WTC11 (cell line): ENCODE measurements at regions not wholly inside any gene's neighbourhood (a gene's known extent, or its start where the extent isn't known, plus 50 kb on each side); places are given as distances from the start of the nearest gene placed in this dataset.

ENCODE experiments used
- ATAC-seq: fragments of 200-7000 bp; cut with Tn5 transposase; 2 replicates; pipeline ENCODE4 v1.10.0; 2021; ENCODE audit warnings: mild to moderate bottlenecking, moderate library complexity
- CTCF ChIA-PET: fragments of 300-600 bp; sonication (Branson Sonifier 250); formaldehyde crosslinking; loops from one replicate; lab custom pipeline; 2021; ENCODE audit warnings: antibody characterized with exemption; lab: Charles Lee
- POLR2A ChIA-PET: fragments of 350-600 bp; sonication (Branson Sonifier 250); formaldehyde crosslinking; loops from one replicate; lab custom pipeline; 2021; ENCODE audit warnings: antibody characterized with exemption; lab: Charles Lee
- DNase-seq: peaks from one replicate; pipeline ENCODE4 v3.0.0; 2021; ENCODE audit warnings: low spot score
- H3K27ac Mint-ChIP-seq: 2 replicates; pipeline ENCODE4 v1.8.0; 2021; ENCODE audit warnings: mixed read lengths
- H3K27me3 Mint-ChIP-seq: 2 replicates; pipeline ENCODE4 v1.8.0; 2021; ENCODE audit warnings: low read depth, mild to moderate bottlenecking, moderate library complexity, mixed read lengths
- H3K36me3 Mint-ChIP-seq: 2 replicates; pipeline ENCODE4 v1.8.0; 2021; ENCODE audit warnings: mixed read lengths
- H3K4me1 Mint-ChIP-seq: 2 replicates; pipeline ENCODE4 v1.8.0; 2022; ENCODE audit warnings: mixed read lengths
- H3K4me3 Mint-ChIP-seq: 2 replicates; pipeline ENCODE4 v1.8.0; 2021; ENCODE audit warnings: mild to moderate bottlenecking, moderate library complexity, mixed read lengths
- H3K9me3 Mint-ChIP-seq: 2 replicates; pipeline ENCODE4 v1.8.0; 2021; ENCODE audit warnings: mixed read lengths
- AFF4 ChIP-seq: sonication (generic); formaldehyde crosslinking; IDR thresholded peaks from 2 replicates; pipeline ENCODE4 v1.8.1; 2023; ENCODE audit warnings: mild to moderate bottlenecking, missing genetic modification reagents, borderline replicate concordance
- ATF6 ChIP-seq: sonication (generic); formaldehyde crosslinking; IDR thresholded peaks from 2 replicates; pipeline ENCODE4 v1.8.1; 2023; ENCODE audit warnings: mild to moderate bottlenecking, missing genetic modification reagents
- CBFB ChIP-seq: sonication (generic); formaldehyde crosslinking; IDR thresholded peaks from 2 replicates; pipeline ENCODE4 v1.8.1; 2022; ENCODE audit warnings: mild to moderate bottlenecking, low read depth, missing genetic modification reagents
- E2F5 ChIP-seq: sonication (generic); formaldehyde crosslinking; IDR thresholded peaks from 2 replicates; pipeline ENCODE4 v1.8.1; 2022; ENCODE audit warnings: mild to moderate bottlenecking, moderate library complexity, missing genetic modification reagents
- ETV6 ChIP-seq: sonication (generic); formaldehyde crosslinking; IDR thresholded peaks from 2 replicates; pipeline ENCODE4 v1.8.1; 2022; ENCODE audit warnings: mild to moderate bottlenecking, missing genetic modification reagents
- FOXP4 ChIP-seq: sonication (generic); formaldehyde crosslinking; IDR thresholded peaks from 2 replicates; pipeline ENCODE4 v1.8.0; 2022; ENCODE audit warnings: mild to moderate bottlenecking, missing genetic modification reagents
- GRHL2 ChIP-seq: fragments of 250-450 bp; sonication (Bioruptor Pico); IDR thresholded peaks from 2 replicates; pipeline ENCODE4 v1.8.0; 2022; ENCODE audit warnings: mild to moderate bottlenecking, moderate library complexity; ENCODE audit not compliant: insufficient replicate concordance, severe bottlenecking
- HMGA2 ChIP-seq: fragments of 250-450 bp; sonication (Bioruptor Pico); IDR thresholded peaks from 2 replicates; pipeline ENCODE4 v1.4.0; 2021; ENCODE audit warnings: mild to moderate bottlenecking, moderate library complexity
- KAT7 ChIP-seq: sonication (generic); formaldehyde crosslinking; IDR thresholded peaks from 2 replicates; pipeline ENCODE4 v1.8.1; 2023; ENCODE audit warnings: missing genetic modification reagents, mild to moderate bottlenecking, borderline replicate concordance
- PREB ChIP-seq: sonication (generic); formaldehyde crosslinking; IDR thresholded peaks from 2 replicates; pipeline ENCODE4 v1.8.1; 2022; ENCODE audit warnings: mild to moderate bottlenecking, missing genetic modification reagents, moderate library complexity, borderline replicate concordance
- ZBTB21 ChIP-seq: sonication (generic); formaldehyde crosslinking; IDR thresholded peaks from 2 replicates; pipeline ENCODE4 v1.8.1; 2023; ENCODE audit warnings: mild to moderate bottlenecking, missing genetic modification reagents, borderline replicate concordance
- ZNF263 ChIP-seq: sonication (generic); formaldehyde crosslinking; IDR thresholded peaks from 2 replicates; pipeline ENCODE4 v1.8.1; 2022; ENCODE audit warnings: low read depth, mild to moderate bottlenecking, moderate library complexity, missing genetic modification reagents
- ZNF281 ChIP-seq: sonication (generic); formaldehyde crosslinking; IDR thresholded peaks from 2 replicates; pipeline ENCODE4 v1.8.0; 2023; ENCODE audit warnings: mild to moderate bottlenecking, missing genetic modification reagents
- ZNF396 ChIP-seq: fragments of 250-450 bp; sonication (Bioruptor Pico); IDR thresholded peaks from 2 replicates; pipeline ENCODE4 v1.8.0; 2021; ENCODE audit warnings: mild to moderate bottlenecking, moderate library complexity, borderline replicate concordance
- ZNF416 ChIP-seq: fragments of 250-450 bp; sonication (Bioruptor Pico); IDR thresholded peaks from 2 replicates; pipeline ENCODE4 v1.9.0; 2021; ENCODE audit warnings: mild to moderate bottlenecking, inconsistent platforms
- ZNF425 ChIP-seq: fragments of 250-450 bp; sonication (Bioruptor Pico); conservative IDR thresholded peaks from 2 replicates; pipeline ENCODE4 v1.9.0; 2021; ENCODE audit warnings: mild to moderate bottlenecking
- ZSCAN18 ChIP-seq: fragments of 250-450 bp; sonication (Bioruptor Pico); IDR thresholded peaks from 2 replicates; pipeline ENCODE4 v2.1.2; 2022; ENCODE audit warnings: mild to moderate bottlenecking, moderate library complexity

- peaks cover 68% of the 10 kb centered on the region for H3K27me3 Mint-ChIP-seq
- no peak for DNase-seq
- peaks cover 23% of the 10 kb centered on the region for H3K36me3 Mint-ChIP-seq
- CTCF ChIA-PET = interaction anchor here (1.4 kb wide), 1 partner anchor 91 kb away, joined by 3 read pairs; no protein-coding TSS in a partner anchor
- H3K9me3 Mint-ChIP-seq = peaks cover 37% of the 10 kb centered on the region
- no peak overlapping the region for H3K27ac Mint-ChIP-seq
- no peak for ATAC-seq
- no peaks in the 10 kb centered on the region for H3K4me1 Mint-ChIP-seq
- POLR2A ChIA-PET = no interaction called here
- TF ChIP-seq ATF6 (no peak), CBFB (CRISPR knock-in tag) (no peak), HMGA2 (CRISPR knock-in tag) (no peak), ZNF416 (CRISPR knock-in tag) (no peak), KAT7 (CRISPR knock-in tag) (no peak), GRHL2 (CRISPR knock-in tag) (no peak), PREB (CRISPR knock-in tag) (no peak), ZBTB21 (CRISPR knock-in tag) (no peak), AFF4 (CRISPR knock-in tag) (no peak), ZSCAN18 (CRISPR knock-in tag) (no peak)
- H3K4me3 Mint-ChIP-seq = no peak overlapping the region
Observed at GRCh38 chr20:61027218-61027617, 224.8 kb upstream of the CDH4 start.

GRCh38 chr20:61030130-61030529 lies 221.9 kb upstream of the CDH4 start:
- ChIA-PET POLR2A (no interaction called here), CTCF (no interaction called here)
- Mint-ChIP-seq H3K4me3 (no peak overlapping the region), H3K27me3 (peaks cover 83% of the 10 kb centered on the region), H3K4me1 (no peaks in the 10 kb centered on the region), H3K36me3 (peaks cover 23% of the 10 kb centered on the region), H3K27ac (no peak overlapping the region), H3K9me3 (peaks cover 48% of the 10 kb centered on the region)
- DNase-seq = no peak
- no peak for ATAC-seq
- TF ChIP-seq ZNF425 (CRISPR knock-in tag) (no peak), ETV6 (CRISPR knock-in tag) (no peak), ZNF396 (no peak), ZNF416 (CRISPR knock-in tag) (no peak), KAT7 (CRISPR knock-in tag) (no peak), ZNF281 (no peak), E2F5 (no peak), FOXP4 (CRISPR knock-in tag) (no peak), ZNF263 (CRISPR knock-in tag) (no peak)
